Panc1 (cell line): ENCODE measurements at regions not wholly inside any gene's neighbourhood (a gene's known extent, or its start where the extent isn't known, plus 50 kb on each side); places are given as distances from the start of the nearest gene placed in this dataset.

Experiments
- ATAC-seq: fragments of 200-7000 bp; cut with Tn5 transposase; 2 replicates; pipeline ENCODE4 v1.9.1; 2020; ENCODE audit warnings: mild to moderate bottlenecking, moderate library complexity
- BruUV-seq: library from RNA; stranded (reverse); fragments of 400-500 nt; replicated peaks from 2 replicates; lab custom pipeline; 2021; lab: Mats Ljungman, UMichigan
- CTCF ChIA-PET: fragments of 300-600 bp; sonication (Branson Sonifier 250); formaldehyde crosslinking; loops from one replicate; lab custom pipeline; 2022; ENCODE audit warnings: antibody characterized with exemption; lab: Charles Lee
- POLR2A ChIA-PET: fragments of 300-600 bp; sonication (Branson Sonifier 250); formaldehyde crosslinking; loops from one replicate; lab custom pipeline; 2022; ENCODE audit warnings: antibody characterized with exemption; lab: Charles Lee
- DNase-seq: peaks from one replicate; pipeline ENCODE4 v3.0.0-alpha.2; 2010; ENCODE audit warnings: low read depth, low spot score
- H3K27ac ChIP-seq: 2 replicates; pipeline ENCODE4 v1.5.1; 2011; ENCODE audit warnings: mild to moderate bottlenecking, low read length, inconsistent platforms
- H3K27me3 ChIP-seq: fragments of 200-500 bp; sonication (Bioruptor generic); 2 replicates; pipeline ENCODE4 v1.6.0; 2014; ENCODE audit warnings: low read length, inconsistent platforms; ENCODE audit not compliant: control insufficient read depth, insufficient read depth
- H3K36me3 ChIP-seq: fragments of 200-500 bp; sonication (Bioruptor generic); 2 replicates; pipeline ENCODE4 v1.5.1; 2014; ENCODE audit warnings: inconsistent platforms, mild to moderate bottlenecking, low read length, moderate library complexity; ENCODE audit not compliant: control insufficient read depth, insufficient read depth
- H3K4me1 ChIP-seq: 2 replicates; pipeline ENCODE4 v1.5.1; 2011; ENCODE audit warnings: inconsistent platforms, mild to moderate bottlenecking, low read length, moderate library complexity; ENCODE audit not compliant: control insufficient read depth, insufficient read depth
- H3K4me3 ChIP-seq, 2 experiments: 2 replicates each; pipeline ENCODE4 v1.5.1; 2011 to 2012; ENCODE audit warnings: low read depth in 2 of 2, low read length in 2 of 2, mild to moderate bottlenecking in 2 of 2, inconsistent platforms in 1 of 2, moderate library complexity in 1 of 2
- H3K9me3 ChIP-seq: fragments of 200-500 bp; sonication (Bioruptor generic); 2 replicates; pipeline ENCODE4 v1.5.1; 2014; ENCODE audit warnings: low read depth, mild to moderate bottlenecking, inconsistent platforms, low read length, moderate library complexity; ENCODE audit not compliant: control insufficient read depth, insufficient read depth
- POLR2AphosphoS5 ChIP-seq: IDR thresholded peaks from 2 replicates; pipeline ENCODE4 v1.6.1; 2012; ENCODE audit warnings: mild to moderate bottlenecking, low read depth, low read length, moderate library complexity
- SIN3A ChIP-seq: IDR thresholded peaks from 2 replicates; pipeline ENCODE4 v1.6.1; 2012; ENCODE audit warnings: low read depth, mild to moderate bottlenecking, low read length, moderate library complexity, borderline replicate concordance; ENCODE audit not compliant: insufficient read depth
- TCF7L2 ChIP-seq: IDR thresholded peaks from 2 replicates; pipeline ENCODE4 v1.6.1; 2011; ENCODE audit warnings: mild to moderate bottlenecking, low read depth, low read length, inconsistent platforms
- in situ Hi-C: cut with HindIII; loops from 2 replicates; pipeline ENCODE4 v1.10.0; 2016; ENCODE audit warnings: low sequenced_read_pairs, low pct_unique_long_range_greater_than_20kb
- intact Hi-C: fragments of 100-400 bp; cut with micrococcal nuclease; formaldehyde crosslinking; loops from one replicate; pipeline ENCODE4 v1.10.0; 2022; ENCODE audit not compliant: unreplicated experiment
- TF ChIP-seq, protein P1 (sequence below): fragments of 450-650 bp; IDR thresholded peaks from 2 replicates; pipeline ENCODE4 v1.5.1; 2017; ENCODE audit warnings: mild to moderate bottlenecking
- TF ChIP-seq, protein P2 (sequence below), 2 experiments: IDR thresholded peaks; 2 replicates each; pipeline ENCODE4 v1.6.1; 2011 to 2012; ENCODE audit warnings: low read depth in 2 of 2, control low read depth in 1 of 2, low read length in 1 of 2, mild to moderate bottlenecking in 1 of 2, moderate library complexity in 1 of 2; ENCODE audit not compliant: insufficient read depth in 1 of 2

DNA sequence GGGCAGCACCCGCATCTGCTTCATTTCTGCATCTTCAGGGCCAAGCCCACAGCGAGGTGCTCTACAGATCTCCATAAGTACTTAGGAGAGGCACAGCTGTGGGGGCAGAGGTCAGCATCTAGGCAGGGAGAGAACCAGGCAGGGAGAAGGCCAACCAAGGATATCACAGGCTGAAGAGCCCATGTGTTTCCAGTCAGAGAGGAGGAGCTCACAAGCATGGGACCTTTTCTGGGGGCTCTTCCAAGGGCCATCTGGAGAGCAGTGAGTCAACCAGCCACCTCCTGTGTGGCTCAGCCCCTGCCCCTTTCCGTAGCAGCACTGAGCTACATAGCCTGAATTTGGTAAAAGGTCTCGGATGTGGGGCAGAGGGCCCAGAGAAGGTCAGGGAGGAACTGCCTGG is 78.5 kb downstream of the ARL6IP4 start:
- DNase-seq (no peak), ATAC-seq (no peak)
- no TSS peak for BruUV-seq
- intact Hi-C loops (no loop called here), in situ Hi-C loops (no loop called here)
- Histone ChIP-seq H3K27me3 (no peaks in the 10 kb centered on the region), H3K9me3 (no peaks in the 10 kb centered on the region), H3K36me3 (no peaks in the 10 kb centered on the region), H3K27ac (0 out of 2 replicates have a peak overlapping the region, but pooled peaks have one; percentile 29), H3K4me1 (peaks cover 45% of the 10 kb centered on the region), H3K4me3 (no peak overlapping the region)
- ChIA-PET CTCF (interaction anchor here (0.5 kb wide), 1 partner anchor 577 kb away, joined by 9 read pairs; no protein-coding TSS in a partner anchor), POLR2A (no interaction called here)
- TF ChIP-seq SIN3A (no peak), POLR2AphosphoS5 (no peak), TCF7L2 (no peak)
- TF ChIP-seq, protein P1, sequence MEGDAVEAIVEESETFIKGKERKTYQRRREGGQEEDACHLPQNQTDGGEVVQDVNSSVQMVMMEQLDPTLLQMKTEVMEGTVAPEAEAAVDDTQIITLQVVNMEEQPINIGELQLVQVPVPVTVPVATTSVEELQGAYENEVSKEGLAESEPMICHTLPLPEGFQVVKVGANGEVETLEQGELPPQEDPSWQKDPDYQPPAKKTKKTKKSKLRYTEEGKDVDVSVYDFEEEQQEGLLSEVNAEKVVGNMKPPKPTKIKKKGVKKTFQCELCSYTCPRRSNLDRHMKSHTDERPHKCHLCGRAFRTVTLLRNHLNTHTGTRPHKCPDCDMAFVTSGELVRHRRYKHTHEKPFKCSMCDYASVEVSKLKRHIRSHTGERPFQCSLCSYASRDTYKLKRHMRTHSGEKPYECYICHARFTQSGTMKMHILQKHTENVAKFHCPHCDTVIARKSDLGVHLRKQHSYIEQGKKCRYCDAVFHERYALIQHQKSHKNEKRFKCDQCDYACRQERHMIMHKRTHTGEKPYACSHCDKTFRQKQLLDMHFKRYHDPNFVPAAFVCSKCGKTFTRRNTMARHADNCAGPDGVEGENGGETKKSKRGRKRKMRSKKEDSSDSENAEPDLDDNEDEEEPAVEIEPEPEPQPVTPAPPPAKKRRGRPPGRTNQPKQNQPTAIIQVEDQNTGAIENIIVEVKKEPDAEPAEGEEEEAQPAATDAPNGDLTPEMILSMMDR, result no peak
- TF ChIP-seq, protein P2, sequence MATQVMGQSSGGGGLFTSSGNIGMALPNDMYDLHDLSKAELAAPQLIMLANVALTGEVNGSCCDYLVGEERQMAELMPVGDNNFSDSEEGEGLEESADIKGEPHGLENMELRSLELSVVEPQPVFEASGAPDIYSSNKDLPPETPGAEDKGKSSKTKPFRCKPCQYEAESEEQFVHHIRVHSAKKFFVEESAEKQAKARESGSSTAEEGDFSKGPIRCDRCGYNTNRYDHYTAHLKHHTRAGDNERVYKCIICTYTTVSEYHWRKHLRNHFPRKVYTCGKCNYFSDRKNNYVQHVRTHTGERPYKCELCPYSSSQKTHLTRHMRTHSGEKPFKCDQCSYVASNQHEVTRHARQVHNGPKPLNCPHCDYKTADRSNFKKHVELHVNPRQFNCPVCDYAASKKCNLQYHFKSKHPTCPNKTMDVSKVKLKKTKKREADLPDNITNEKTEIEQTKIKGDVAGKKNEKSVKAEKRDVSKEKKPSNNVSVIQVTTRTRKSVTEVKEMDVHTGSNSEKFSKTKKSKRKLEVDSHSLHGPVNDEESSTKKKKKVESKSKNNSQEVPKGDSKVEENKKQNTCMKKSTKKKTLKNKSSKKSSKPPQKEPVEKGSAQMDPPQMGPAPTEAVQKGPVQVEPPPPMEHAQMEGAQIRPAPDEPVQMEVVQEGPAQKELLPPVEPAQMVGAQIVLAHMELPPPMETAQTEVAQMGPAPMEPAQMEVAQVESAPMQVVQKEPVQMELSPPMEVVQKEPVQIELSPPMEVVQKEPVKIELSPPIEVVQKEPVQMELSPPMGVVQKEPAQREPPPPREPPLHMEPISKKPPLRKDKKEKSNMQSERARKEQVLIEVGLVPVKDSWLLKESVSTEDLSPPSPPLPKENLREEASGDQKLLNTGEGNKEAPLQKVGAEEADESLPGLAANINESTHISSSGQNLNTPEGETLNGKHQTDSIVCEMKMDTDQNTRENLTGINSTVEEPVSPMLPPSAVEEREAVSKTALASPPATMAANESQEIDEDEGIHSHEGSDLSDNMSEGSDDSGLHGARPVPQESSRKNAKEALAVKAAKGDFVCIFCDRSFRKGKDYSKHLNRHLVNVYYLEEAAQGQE (IDR thresholded peaks at IDR 0.05; ENCODE audit: insufficient read depth in 1 of 2, low read depth in 2 of 2, low read length in 1 of 2), result no peak

- intact Hi-C loops (no loop called here), in situ Hi-C loops (no loop called here)
- peaks cover 42% of the 10 kb centered on the region for H3K4me1 ChIP-seq
- ATAC-seq, result no peak
- H3K27ac ChIP-seq, result no peak overlapping the region
- H3K27me3 ChIP-seq, result no peaks in the 10 kb centered on the region
- H3K36me3 ChIP-seq, result no peaks in the 10 kb centered on the region
- BruUV-seq, result no TSS peak
- H3K4me3 ChIP-seq, result no peak overlapping the region
- CTCF ChIA-PET, result no interaction called here
- DNase-seq, result no peak
- H3K9me3 ChIP-seq, result no peaks in the 10 kb centered on the region
- TF ChIP-seq POLR2AphosphoS5 (no peak), SIN3A (no peak), TCF7L2 (no peak)
- TF ChIP-seq, protein P2 (IDR thresholded peaks at IDR 0.05; ENCODE audit: insufficient read depth in 1 of 2, low read depth in 2 of 2, low read length in 1 of 2), result no peak
- TF ChIP-seq, protein P1, result no peak
- POLR2A ChIA-PET, result no interaction called here
Observed at GRCh38 chr12:123058481-123058880, 78.0 kb downstream of the ARL6IP4 start.
